Testis (tissue), 2 donors: ENCODE measurements at regions not wholly inside any gene's neighbourhood (a gene's known extent, or its start where the extent isn't known, plus 50 kb on each side); places are given as distances from the start of the nearest gene placed in this dataset.

Experiments
- POLR2A ChIP-seq: fragments of 450-650 bp; IDR thresholded peaks from one replicate; pipeline ENCODE4 v1.6.1; 2017; ENCODE audit warnings: antibody characterized with exemption, mild to moderate bottlenecking, moderate library complexity
- TF ChIP-seq, protein P1 (sequence below), 3 experiments: fragments of 450-650 bp in 2 of 3; fragments of 200-600 bp in 1 of 3; sonication (generic) in 1 of 3; IDR thresholded peaks; one replicate each; pipeline ENCODE4 v1.5.1; 2016 to 2019; ENCODE audit warnings: antibody characterized with exemption in 3 of 3, mild to moderate bottlenecking in 2 of 3, moderate library complexity in 1 of 3

DNA sequence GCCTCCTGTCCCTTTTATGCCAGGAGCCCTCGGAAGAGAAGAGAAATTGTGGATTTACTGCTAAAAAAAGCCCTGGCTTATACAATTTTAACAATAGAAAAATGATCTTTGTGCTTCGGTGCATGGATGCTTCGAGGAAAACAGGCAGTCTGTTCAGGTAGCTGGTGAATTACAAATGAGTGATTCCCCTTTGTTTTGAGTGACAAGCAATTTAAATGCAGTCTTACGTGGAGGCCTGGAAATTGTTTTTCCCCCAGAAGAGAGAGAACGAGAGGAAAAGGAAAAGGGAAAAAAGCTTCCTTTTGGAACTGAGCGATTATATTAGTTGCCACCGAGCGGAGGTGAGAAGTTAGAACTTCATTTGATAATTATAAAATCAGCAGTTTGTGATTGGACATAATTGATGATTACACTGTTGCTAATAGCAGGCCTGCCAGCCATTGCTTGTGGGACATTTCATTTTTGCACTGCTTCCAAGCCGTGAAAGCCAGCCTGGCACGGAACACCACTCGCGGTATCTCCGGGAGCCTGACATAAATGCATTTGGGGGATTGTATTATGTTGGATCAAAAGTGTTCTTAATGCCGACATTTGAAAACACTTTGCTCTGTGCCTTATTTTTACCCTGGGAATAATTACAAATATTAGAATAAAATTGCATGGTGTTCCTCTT, 117.7 kb downstream of the PHETA1 start:
- TF ChIP-seq, protein P1, sequence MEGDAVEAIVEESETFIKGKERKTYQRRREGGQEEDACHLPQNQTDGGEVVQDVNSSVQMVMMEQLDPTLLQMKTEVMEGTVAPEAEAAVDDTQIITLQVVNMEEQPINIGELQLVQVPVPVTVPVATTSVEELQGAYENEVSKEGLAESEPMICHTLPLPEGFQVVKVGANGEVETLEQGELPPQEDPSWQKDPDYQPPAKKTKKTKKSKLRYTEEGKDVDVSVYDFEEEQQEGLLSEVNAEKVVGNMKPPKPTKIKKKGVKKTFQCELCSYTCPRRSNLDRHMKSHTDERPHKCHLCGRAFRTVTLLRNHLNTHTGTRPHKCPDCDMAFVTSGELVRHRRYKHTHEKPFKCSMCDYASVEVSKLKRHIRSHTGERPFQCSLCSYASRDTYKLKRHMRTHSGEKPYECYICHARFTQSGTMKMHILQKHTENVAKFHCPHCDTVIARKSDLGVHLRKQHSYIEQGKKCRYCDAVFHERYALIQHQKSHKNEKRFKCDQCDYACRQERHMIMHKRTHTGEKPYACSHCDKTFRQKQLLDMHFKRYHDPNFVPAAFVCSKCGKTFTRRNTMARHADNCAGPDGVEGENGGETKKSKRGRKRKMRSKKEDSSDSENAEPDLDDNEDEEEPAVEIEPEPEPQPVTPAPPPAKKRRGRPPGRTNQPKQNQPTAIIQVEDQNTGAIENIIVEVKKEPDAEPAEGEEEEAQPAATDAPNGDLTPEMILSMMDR (IDR thresholded peaks at IDR 0.05) = no peak
- TF ChIP-seq POLR2A = no peak
